GM12878 (cell line): ENCODE measurements at regions not wholly inside any gene's neighbourhood (a gene's known extent, or its start where the extent isn't known, plus 50 kb on each side); places are given as distances from the start of the nearest gene placed in this dataset.

Experiments used
- ATAC-seq: fragments of 200-7000 bp; cut with Tn5 transposase; 3 replicates; pipeline ENCODE4 v1.9.1; 2020; ENCODE audit warnings: mild to moderate bottlenecking, moderate library complexity
- BruUV-seq: library from RNA; stranded (reverse); fragments of 400-500 nt; replicated peaks from 2 replicates; lab custom pipeline; 2021; lab: Mats Ljungman, UMichigan
- CTCF ChIA-PET: fragments of 300-600 bp; sonication (Branson Sonifier 250); formaldehyde crosslinking; extraction: SDS; loops from one replicate; lab custom pipeline; 2021; ENCODE audit warnings: inconsistent platforms; lab: Yijun Ruan, JAX
- POLR2A ChIA-PET: fragments of 350-600 bp; formaldehyde crosslinking; extraction: SDS; loops from one replicate; lab custom pipeline; 2021; ENCODE audit warnings: inconsistent platforms; lab: Charles Lee
- RAD21 ChIA-PET: fragments of 300-600 bp; sonication (Branson Sonifier 250); formaldehyde crosslinking; loops from one replicate; lab custom pipeline; 2023; ENCODE audit warnings: antibody characterized with exemption; ENCODE audit not compliant: unreplicated experiment; lab: Charles Lee
- SMC1A ChIA-PET: fragments of 300-600 bp; sonication (Branson Sonifier 250); formaldehyde crosslinking; loops from one replicate; lab custom pipeline; 2023; ENCODE audit not compliant: unreplicated experiment, uncharacterized antibody; lab: Charles Lee
- DNase-seq: peaks from one replicate; pipeline ENCODE4 v3.0.0-alpha.2; 2011; ENCODE audit warnings: low read depth, low spot score
- FAIRE-seq: peaks from 3 replicates; lab custom pipeline; 2011; peaks lifted over from hg19 to GRCh38; lab: Jason Lieb, UNC
- H2AFZ ChIP-seq: 2 replicates; pipeline ENCODE4 v1.6.0; 2011; ENCODE audit warnings: low read depth, low read length, control low read depth; ENCODE audit not compliant: control insufficient read depth
- H3K27ac ChIP-seq: 2 replicates; pipeline ENCODE4 v1.5.1; 2011; ENCODE audit warnings: control low read depth; ENCODE audit not compliant: control insufficient read depth, insufficient read depth
- H3K27me3 ChIP-seq, 2 experiments: replicated peaks in 1 of 2; 2 replicates each; pipeline versions ENCODE4 v1.6.0 to v1.6.1; 2011; ENCODE audit warnings: low read length in 1 of 2; ENCODE audit not compliant: control insufficient read depth in 2 of 2, insufficient read depth in 2 of 2
- H3K36me3 ChIP-seq, 2 experiments: 2 replicates each; pipeline ENCODE4 v1.5.1; 2011; ENCODE audit warnings: low read length in 1 of 2; ENCODE audit not compliant: control insufficient read depth in 2 of 2, insufficient read depth in 2 of 2
- H3K4me1 ChIP-seq: 2 replicates; pipeline ENCODE4 v1.6.1; 2011; ENCODE audit warnings: mild to moderate bottlenecking, low read length, moderate library complexity, mixed read lengths; ENCODE audit not compliant: control insufficient read depth, insufficient read depth
- H3K4me2 ChIP-seq: 2 replicates; pipeline ENCODE4 v1.6.0; 2011; ENCODE audit warnings: control low read depth; ENCODE audit not compliant: control insufficient read depth, insufficient read depth
- H3K4me3 ChIP-seq: fragments of 200-600 bp; sonication (generic); 2 replicates; pipeline ENCODE4 v1.5.1; 2016
- H3K79me2 ChIP-seq: 2 replicates; pipeline ENCODE4 v1.6.0; 2011; ENCODE audit warnings: low read length; ENCODE audit not compliant: control insufficient read depth, insufficient read depth
- H3K9ac ChIP-seq: 2 replicates; pipeline ENCODE4 v1.8.0; 2011; ENCODE audit warnings: low read length, control low read depth, mixed read lengths; ENCODE audit not compliant: control insufficient read depth, insufficient read depth
- H3K9me3 ChIP-seq: replicated peaks from 3 replicates; pipeline ENCODE4 v1.5.1; 2011; ENCODE audit warnings: mild to moderate bottlenecking, low read length; ENCODE audit not compliant: control insufficient read depth, insufficient read depth
- H4K20me1 ChIP-seq: 2 replicates; pipeline ENCODE4 v1.6.0; 2011; ENCODE audit not compliant: control insufficient read depth, insufficient read depth
- BHLHE40 ChIP-seq, 2 experiments: fragments of 450-650 bp in 1 of 2; IDR thresholded peaks; 2 replicates each; pipeline ENCODE4 v1.6.1; 2011 to 2017; ENCODE audit warnings: low read depth in 2 of 2, borderline replicate concordance in 1 of 2, improper control_type of control experiment in 1 of 2, low read length in 1 of 2, mild to moderate bottlenecking in 1 of 2
- BRCA1 ChIP-seq: IDR thresholded peaks from 2 replicates; pipeline ENCODE4 v1.6.1; 2011; ENCODE audit warnings: low read depth, low read length, improper control_type of control experiment
- EED ChIP-seq: sonication (generic); IDR thresholded peaks from 2 replicates; pipeline ENCODE4 v1.6.1; 2016; ENCODE audit warnings: antibody characterized with exemption, low read depth
- FOS ChIP-seq: IDR thresholded peaks from 3 replicates; pipeline ENCODE4 v1.6.1; 2011; ENCODE audit warnings: borderline replicate concordance; ENCODE audit not compliant: insufficient read length; ENCODE audit errors: extremely low read depth
- FOXM1 ChIP-seq: IDR thresholded peaks from 2 replicates; pipeline ENCODE4 v1.6.1; 2012; ENCODE audit warnings: low read depth, mild to moderate bottlenecking, inconsistent platforms, low read length, moderate library complexity
- HDGF ChIP-seq: fragments of 450-650 bp; IDR thresholded peaks from 2 replicates; pipeline ENCODE4 v1.6.1; 2016; ENCODE audit warnings: antibody characterized with exemption
- IKZF1 ChIP-seq: fragments of 450-650 bp; conservative IDR thresholded peaks from 2 replicates; pipeline ENCODE4 v1.6.1; 2017; ENCODE audit warnings: antibody characterized with exemption, mild to moderate bottlenecking
- IRF5 ChIP-seq: fragments of 450-650 bp; IDR thresholded peaks from 2 replicates; pipeline ENCODE4 v1.6.1; 2017; ENCODE audit warnings: borderline replicate concordance
- KAT2A ChIP-seq: conservative IDR thresholded peaks from 2 replicates; pipeline ENCODE4 v1.6.1; 2011; ENCODE audit warnings: low read depth, low read length; ENCODE audit not compliant: control insufficient read depth
- MEF2A ChIP-seq: IDR thresholded peaks from 2 replicates; pipeline ENCODE4 v1.6.1; 2011; ENCODE audit warnings: low read depth, mild to moderate bottlenecking, low read length, moderate library complexity; ENCODE audit not compliant: insufficient read depth
- NR2C2 ChIP-seq: IDR thresholded peaks from 2 replicates; pipeline ENCODE4 v1.6.1; 2011; ENCODE audit warnings: borderline replicate concordance, low read depth; ENCODE audit not compliant: control insufficient read depth, insufficient read length
- POU2F2 ChIP-seq: IDR thresholded peaks from 3 replicates; pipeline ENCODE4 v1.6.1; 2011; ENCODE audit warnings: low read depth, mild to moderate bottlenecking, low read length, borderline replicate concordance
- SPI1 ChIP-seq: IDR thresholded peaks from 2 replicates; pipeline ENCODE4 v1.6.1; 2011; ENCODE audit warnings: low read depth, mild to moderate bottlenecking, low read length, moderate library complexity, borderline replicate concordance; ENCODE audit not compliant: insufficient read depth
- SREBF2 ChIP-seq: IDR thresholded peaks from 2 replicates; pipeline ENCODE4 v1.6.1; 2012; ENCODE audit warnings: mild to moderate bottlenecking, low read length
- WRNIP1 ChIP-seq: IDR thresholded peaks from 2 replicates; pipeline ENCODE4 v1.6.1; 2011; ENCODE audit warnings: low read depth, low read length, improper control_type of control experiment, borderline replicate concordance
- YBX1 ChIP-seq: fragments of 450-650 bp; IDR thresholded peaks from 2 replicates; pipeline ENCODE4 v1.6.1; 2016; ENCODE audit warnings: antibody characterized with exemption
- YY1 ChIP-seq: IDR thresholded peaks from 2 replicates; pipeline ENCODE4 v1.6.1; 2011; ENCODE audit warnings: low read depth, mild to moderate bottlenecking, low read length
- ZBTB33 ChIP-seq: fragments of 450-650 bp; IDR thresholded peaks from 2 replicates; pipeline ENCODE4 v1.6.1; 2017; ENCODE audit warnings: mild to moderate bottlenecking
- whole genome bisulfite sequencing: methylation state at CpG from one replicate; pipeline ENCODE4 v1.1.6; 2016; ENCODE audit warnings: low lambda C conversion rate; ENCODE audit not compliant: insufficient replicate concordance, insufficient coverage; ENCODE audit errors: missing lambda C conversion rate; 5-methylcytosine and 5-hydroxymethylcytosine counted together
- in situ Hi-C: fragments of 300-500 bp; cut with MboI; formaldehyde crosslinking; loops from 9 replicates; pipeline ENCODE4 v1.14.3; 2018; ENCODE audit warnings: mixed read lengths
- intact Hi-C: fragments of 100-400 bp; cut with micrococcal nuclease; formaldehyde crosslinking; loops from one replicate; pipeline ENCODE4 v1.14.2; 2022; ENCODE audit not compliant: unreplicated experiment
- TF ChIP-seq, protein P1 (sequence below): IDR thresholded peaks from 2 replicates; pipeline ENCODE4 v1.6.1; 2012; ENCODE audit warnings: low read depth, low read length, improper control_type of control experiment

DNA sequence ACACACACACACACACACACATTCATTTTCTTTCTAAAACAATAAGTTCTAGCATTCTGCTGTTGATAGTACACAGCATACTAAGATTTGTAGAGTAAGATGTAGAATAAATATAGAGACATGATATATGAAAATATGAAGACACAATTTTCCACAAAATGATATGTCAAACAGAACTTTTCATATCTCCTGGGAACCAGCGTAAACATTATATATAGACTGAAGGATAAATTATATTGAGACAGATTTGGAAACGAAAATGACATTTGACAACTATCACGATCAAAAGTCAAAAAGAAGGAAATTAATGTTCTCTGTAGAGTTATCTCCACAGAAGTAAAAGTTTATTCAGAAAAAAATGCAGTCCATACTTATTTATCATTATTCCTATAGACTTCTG is 1605.7 kb upstream of the SLC10A2 start:
- Histone ChIP-seq H3K4me1 (no peaks in the 10 kb centered on the region), H3K36me3 (no peaks in the 10 kb centered on the region), H4K20me1 (no peaks in the 10 kb centered on the region), H3K27ac (no peak overlapping the region), H3K79me2 (no peaks in the 10 kb centered on the region), H3K9ac (no peak overlapping the region), H3K4me3 (no peak overlapping the region), H3K27me3 (no peaks in the 10 kb centered on the region), H2AFZ (no peak overlapping the region), H3K4me2 (no peak overlapping the region), H3K9me3 (no peaks in the 10 kb centered on the region)
- ChIA-PET RAD21 (no interaction called here), POLR2A (no interaction called here), SMC1A (no interaction called here), CTCF (no interaction called here)
- in situ Hi-C loops, result no loop called here
- no TSS peak for BruUV-seq
- no peak for DNase-seq
- intact Hi-C loops, result no loop called here
- 16% methylated on average over 3 of the region's 3 CpGs for whole genome bisulfite sequencing
- FAIRE-seq, result no peak
- no peak for ATAC-seq
- no peak for TF ChIP-seq SPI1
- TF ChIP-seq WRNIP1, result no peak
- no peak for TF ChIP-seq KAT2A
- TF ChIP-seq FOXM1, result no peak
- TF ChIP-seq HDGF, result no peak
- no peak for TF ChIP-seq POU2F2
- TF ChIP-seq FOS, result no peak
- TF ChIP-seq BRCA1, result no peak
- no peak for TF ChIP-seq YY1
- TF ChIP-seq IKZF1, result no peak
- TF ChIP-seq ZBTB33, result no peak
- no peak for TF ChIP-seq SREBF2
- TF ChIP-seq IRF5, result no peak
- no peak for TF ChIP-seq NR2C2
- no peak for TF ChIP-seq EED
- TF ChIP-seq YBX1, result no peak
- no peak for TF ChIP-seq MEF2A
- no peak for TF ChIP-seq BHLHE40 (IDR thresholded peaks at IDR 0.05; ENCODE audit: borderline replicate concordance in 1 of 2, low read depth in 2 of 2, low read length in 1 of 2)
- TF ChIP-seq, protein P1, sequence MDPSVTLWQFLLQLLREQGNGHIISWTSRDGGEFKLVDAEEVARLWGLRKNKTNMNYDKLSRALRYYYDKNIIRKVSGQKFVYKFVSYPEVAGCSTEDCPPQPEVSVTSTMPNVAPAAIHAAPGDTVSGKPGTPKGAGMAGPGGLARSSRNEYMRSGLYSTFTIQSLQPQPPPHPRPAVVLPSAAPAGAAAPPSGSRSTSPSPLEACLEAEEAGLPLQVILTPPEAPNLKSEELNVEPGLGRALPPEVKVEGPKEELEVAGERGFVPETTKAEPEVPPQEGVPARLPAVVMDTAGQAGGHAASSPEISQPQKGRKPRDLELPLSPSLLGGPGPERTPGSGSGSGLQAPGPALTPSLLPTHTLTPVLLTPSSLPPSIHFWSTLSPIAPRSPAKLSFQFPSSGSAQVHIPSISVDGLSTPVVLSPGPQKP, result no peak
